ENCODE measurements at regions not wholly inside any gene's neighbourhood (a gene's known extent, or its start where the extent isn't known, plus 50 kb on each side); places are given as distances from the start of the nearest gene placed in this dataset.

- Histone ChIP-seq H3K36me3 (no peaks in the 10 kb centered on the region), H3K4me3 (no peak overlapping the region), H3K4me1 (no peaks in the 10 kb centered on the region), H3K9me3 (no peaks in the 10 kb centered on the region), H3K27ac (no peak overlapping the region), H3K27me3 (no peaks in the 10 kb centered on the region)
- 49 to 65% methylated on average over 5 of the region's 5 CpGs for WGBS, 2 donors
- intact Hi-C loops (cut with DNase I) = no loop called here
- TF ChIP-seq EP300 (IDR thresholded peaks at IDR 0.05) (no peak), POLR2AphosphoS5 (IDR thresholded peaks at IDR 0.05) (no peak), CTCF (IDR thresholded peaks at IDR 0.05) (no peak), POLR2A (IDR thresholded peaks at IDR 0.05) (no peak)
- no peak for DNase-seq
Measured at GRCh38 chr13:89322466-89322865, 1651.3 kb downstream of the SLITRK5 start.

GRCh38 chr13:89324582-89324981, 1653.4 kb downstream of the SLITRK5 start:
- TF ChIP-seq CTCF (IDR thresholded peaks at IDR 0.05) = no peak
- TF ChIP-seq POLR2A (IDR thresholded peaks at IDR 0.05) = no peak
- TF ChIP-seq POLR2AphosphoS5 (IDR thresholded peaks at IDR 0.05) = no peak
- TF ChIP-seq EP300 (IDR thresholded peaks at IDR 0.05) = no peak
- Histone ChIP-seq H3K4me1 (no peaks in the 10 kb centered on the region), H3K27ac (no peak overlapping the region), H3K4me3 (no peak overlapping the region), H3K9me3 (no peaks in the 10 kb centered on the region), H3K36me3 (no peaks in the 10 kb centered on the region), H3K27me3 (no peaks in the 10 kb centered on the region)
- DNase-seq = no peak
- intact Hi-C loops (cut with DNase I) = no loop called here

- no peaks in the 10 kb centered on the region for H3K36me3 ChIP-seq
- TF ChIP-seq POLR2A (IDR thresholded peaks at IDR 0.05) (no peak), CTCF (IDR thresholded peaks at IDR 0.05) (no peak)
- H3K27ac ChIP-seq = no peak overlapping the region
- H3K4me3 ChIP-seq = no peak overlapping the region
- intact Hi-C loops (cut with DNase I) = no loop called here
- no peaks in the 10 kb centered on the region for H3K4me1 ChIP-seq
- no peak for DNase-seq
- no peaks in the 10 kb centered on the region for H3K9me3 ChIP-seq
- H3K27me3 ChIP-seq = no peaks in the 10 kb centered on the region
- WGBS, 2 donors = 87 to 88% methylated on average over 1 of the region's 1 CpG
Measured at GRCh38 chr13:89343165-89343564, 1672.0 kb downstream of the SLITRK5 start.

- Histone ChIP-seq H3K27ac (no peak overlapping the region), H3K27me3 (no peaks in the 10 kb centered on the region), H3K9me3 (peaks cover 0 to 5% (median 0%) of the 10 kb centered on the region in 4 donors), H3K36me3 (no peaks in the 10 kb centered on the region), H3K4me1 (no peaks in the 10 kb centered on the region), H3K4me3 (no peak overlapping the region)
- intact Hi-C loops (cut with DNase I) = no loop called here
- TF ChIP-seq POLR2AphosphoS5 (IDR thresholded peaks at IDR 0.05) (no peak), EP300 (IDR thresholded peaks at IDR 0.05) (no peak), POLR2A (IDR thresholded peaks at IDR 0.05) (no peak), CTCF (IDR thresholded peaks at IDR 0.05) (no peak)
- WGBS, 2 donors = 70 to 87% methylated on average over 2 of the region's 2 CpGs
- DNase-seq = no peak
Measured at GRCh38 chr13:89352384-89352783, 1681.2 kb downstream of the SLITRK5 start.

- 88 to 91% methylated on average over 4 of the region's 4 CpGs for WGBS, 2 donors
- H3K27ac ChIP-seq = no peak overlapping the region
- no peaks in the 10 kb centered on the region for H3K9me3 ChIP-seq
- H3K4me1 ChIP-seq = no peaks in the 10 kb centered on the region
- no peak overlapping the region for H3K4me3 ChIP-seq
- intact Hi-C loops (cut with DNase I) = no loop called here
- H3K27me3 ChIP-seq = no peaks in the 10 kb centered on the region
- no peak for DNase-seq
- TF ChIP-seq EP300 (IDR thresholded peaks at IDR 0.05) = no peak
- no peak for TF ChIP-seq POLR2AphosphoS5 (IDR thresholded peaks at IDR 0.05)
- TF ChIP-seq POLR2A (IDR thresholded peaks at IDR 0.05) = no peak
- no peak for TF ChIP-seq CTCF (IDR thresholded peaks at IDR 0.05)
- H3K36me3 ChIP-seq = no peaks in the 10 kb centered on the region
Measured at GRCh38 chr13:89361909-89362308, 1690.7 kb downstream of the SLITRK5 start.

All from sigmoid colon (tissue), 6 donors.